ENCODE measurements at regions not wholly inside any gene's neighbourhood (a gene's known extent, or its start where the extent isn't known, plus 50 kb on each side); places are given as distances from the start of the nearest gene placed in this dataset.
"Not testable (repeated sequence)": the region's sequence is repeated elsewhere in the genome, so short reads cannot be mapped to it uniquely, and the experiment has no call there.

- TF ChIP-seq CTCF, POLR2AphosphoS5, POLR2A (IDR thresholded peaks at IDR 0.05): not testable (repeated sequence)
These were observed 63.8 kb upstream of the DDHD1 start for GRCh38 chr14:53216955-53217315.
